HFF-Myc (cell line): ENCODE measurements at regions not wholly inside any gene's neighbourhood (a gene's known extent, or its start where the extent isn't known, plus 50 kb on each side); places are given as distances from the start of the nearest gene placed in this dataset.
"Not testable (repeated sequence)": the region's sequence is repeated elsewhere in the genome, so short reads cannot be mapped to it uniquely, and the experiment has no call there.

Source experiments
- DNase-seq: peaks from one replicate; pipeline ENCODE4 v3.0.0-alpha.2; 2011; ENCODE audit warnings: low read depth; ENCODE audit errors: extremely low read depth
- H3K4me3 ChIP-seq: replicated peaks from 2 replicates; pipeline ENCODE4 v1.5.1; 2011; ENCODE audit warnings: low read depth, mild to moderate bottlenecking, control low read depth, low read length
- TF ChIP-seq, protein P1 (sequence below): IDR thresholded peaks from 2 replicates; pipeline ENCODE4 v1.5.1; 2012; ENCODE audit warnings: mild to moderate bottlenecking, low read depth, low read length, control low read depth; ENCODE audit errors: missing control alignments

DNA sequence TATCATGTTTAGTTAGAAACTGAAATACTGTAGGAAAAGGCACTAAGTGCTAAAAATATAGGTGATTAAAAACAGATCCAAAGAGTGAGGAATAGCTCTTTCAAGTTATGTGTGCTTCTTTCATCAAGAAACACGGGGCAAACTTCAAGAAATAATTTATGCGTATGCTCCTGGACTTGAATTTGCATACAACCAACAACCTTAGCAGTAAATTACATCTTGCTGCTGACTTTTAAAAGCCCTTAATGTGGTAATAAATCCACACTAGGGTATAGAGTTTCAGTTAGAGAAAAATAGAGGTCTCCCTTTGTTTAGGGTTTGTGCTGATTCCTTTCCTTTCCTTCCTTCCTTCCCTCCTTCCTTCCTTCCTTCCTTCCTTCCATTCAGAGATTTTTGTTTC is 94.5 kb upstream of the GC start:
- TF ChIP-seq, protein P1, sequence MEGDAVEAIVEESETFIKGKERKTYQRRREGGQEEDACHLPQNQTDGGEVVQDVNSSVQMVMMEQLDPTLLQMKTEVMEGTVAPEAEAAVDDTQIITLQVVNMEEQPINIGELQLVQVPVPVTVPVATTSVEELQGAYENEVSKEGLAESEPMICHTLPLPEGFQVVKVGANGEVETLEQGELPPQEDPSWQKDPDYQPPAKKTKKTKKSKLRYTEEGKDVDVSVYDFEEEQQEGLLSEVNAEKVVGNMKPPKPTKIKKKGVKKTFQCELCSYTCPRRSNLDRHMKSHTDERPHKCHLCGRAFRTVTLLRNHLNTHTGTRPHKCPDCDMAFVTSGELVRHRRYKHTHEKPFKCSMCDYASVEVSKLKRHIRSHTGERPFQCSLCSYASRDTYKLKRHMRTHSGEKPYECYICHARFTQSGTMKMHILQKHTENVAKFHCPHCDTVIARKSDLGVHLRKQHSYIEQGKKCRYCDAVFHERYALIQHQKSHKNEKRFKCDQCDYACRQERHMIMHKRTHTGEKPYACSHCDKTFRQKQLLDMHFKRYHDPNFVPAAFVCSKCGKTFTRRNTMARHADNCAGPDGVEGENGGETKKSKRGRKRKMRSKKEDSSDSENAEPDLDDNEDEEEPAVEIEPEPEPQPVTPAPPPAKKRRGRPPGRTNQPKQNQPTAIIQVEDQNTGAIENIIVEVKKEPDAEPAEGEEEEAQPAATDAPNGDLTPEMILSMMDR, result no peak
- H3K4me3 ChIP-seq, result no peak overlapping the region
- no peak for DNase-seq

- H3K4me3 ChIP-seq, result no peak overlapping the region
- TF ChIP-seq, protein P1, result no peak
- DNase-seq, result no peak
Observed at GRCh38 chr4:71882113-71882841, 98.4 kb upstream of the GC start.

- DNase-seq, H3K4me3 ChIP-seq: not testable (repeated sequence)
Observed at GRCh38 chr4:71900366-71900765, 116.5 kb upstream of the GC start.

GRCh38 chr4:71905594-71905993 is 121.7 kb upstream of the GC start:
- not testable (repeated sequence) for DNase-seq, H3K4me3 ChIP-seq

DNA sequence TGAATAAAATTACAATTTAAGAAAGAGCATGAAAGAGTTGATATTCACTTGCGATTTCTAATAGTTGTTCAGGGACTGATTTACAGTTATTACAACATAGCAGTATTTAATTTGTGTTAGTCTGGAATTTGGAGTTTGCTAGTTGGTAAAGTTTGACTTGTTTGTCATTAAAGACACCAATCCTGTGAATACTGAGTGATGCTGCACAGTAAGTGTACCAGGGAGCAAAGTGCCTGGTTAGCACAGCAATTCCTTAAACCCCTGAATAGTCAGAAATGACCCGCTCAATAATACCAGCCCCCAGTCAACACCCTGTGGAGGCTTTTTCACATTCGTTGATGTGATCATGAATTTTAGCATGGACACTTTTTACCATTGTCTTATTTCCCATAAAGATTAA is 122.2 kb upstream of the GC start:
- TF ChIP-seq, protein P1, result no peak

GRCh38 chr4:71907071-71907470 is 123.2 kb upstream of the GC start:
- no peak overlapping the region for H3K4me3 ChIP-seq
- TF ChIP-seq, protein P1, result no peak
- no peak for DNase-seq

More for the DNA sequence above, 122.2 kb upstream of the GC start:
- DNase-seq, result no peak
- H3K4me3 ChIP-seq, result no peak overlapping the region

DNA sequence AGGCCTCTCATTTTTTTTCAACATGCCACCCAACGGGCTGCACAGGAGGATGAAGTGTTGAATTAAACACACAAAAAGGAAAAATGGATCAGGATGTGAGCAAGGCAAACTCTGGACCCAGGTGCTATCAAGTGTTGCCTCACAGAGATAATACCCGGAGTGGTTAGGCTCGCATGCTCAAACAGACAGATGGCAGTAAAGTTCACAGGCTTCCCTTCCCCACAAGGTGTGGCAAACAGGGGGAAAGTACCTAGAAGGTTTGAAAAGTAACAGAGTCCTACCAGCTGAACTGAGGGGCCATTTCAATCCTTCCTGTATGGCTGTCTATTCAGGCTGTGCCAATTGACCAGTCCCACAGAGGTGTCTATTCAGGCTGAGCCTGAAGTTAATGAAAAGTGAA is 123.9 kb upstream of the GC start:
- TF ChIP-seq, protein P1, result no peak
- DNase-seq, result no peak
- H3K4me3 ChIP-seq, result no peak overlapping the region

- H3K4me3 ChIP-seq, result no peak overlapping the region
- no peak for DNase-seq
- TF ChIP-seq, protein P1, result no peak
Observed at GRCh38 chr4:71913275-71913674, 118.5 kb upstream of the NPFFR2 start.
